Memory B cell (primary cell): ENCODE measurements at regions not wholly inside any gene's neighbourhood (a gene's known extent, or its start where the extent isn't known, plus 50 kb on each side); places are given as distances from the start of the nearest gene placed in this dataset.
"Not testable (repeated sequence)": the region's sequence is repeated elsewhere in the genome, so short reads cannot be mapped to it uniquely, and the experiment has no call there.

Experiments used
- ATAC-seq: fragments of 150-1000 bp; cut with Tn5 transposase; 2 replicates; pipeline ENCODE4 v1.10.0; 2021; ENCODE audit warnings: low read depth, mild to moderate bottlenecking, moderate library complexity
- DNase-seq, 2 donors: peaks; one replicate each; pipeline ENCODE4 v3.0.0; 2022; ENCODE audit warnings: low spot score in 2 of 2
- H3K27ac Mint-ChIP-seq: one replicate; pipeline ENCODE4 v1.8.0; 2022; ENCODE audit warnings: mild to moderate bottlenecking, moderate library complexity, mixed read lengths
- H3K27me3 Mint-ChIP-seq: one replicate; pipeline ENCODE4 v1.8.0; 2022; ENCODE audit warnings: mixed read lengths
- H3K36me3 Mint-ChIP-seq: one replicate; pipeline ENCODE4 v1.8.0; 2022; ENCODE audit warnings: mild to moderate bottlenecking, mixed read lengths
- H3K4me1 Mint-ChIP-seq: one replicate; pipeline ENCODE4 v1.8.0; 2022; ENCODE audit warnings: mixed read lengths
- H3K4me3 Mint-ChIP-seq: one replicate; pipeline ENCODE4 v1.8.0; 2022; ENCODE audit warnings: mild to moderate bottlenecking, moderate library complexity, mixed read lengths
- H3K9me3 Mint-ChIP-seq: one replicate; pipeline ENCODE4 v1.8.0; 2022; ENCODE audit warnings: mixed read lengths

- Mint-ChIP-seq H3K4me3 (no peak overlapping the region), H3K27ac (no peak overlapping the region), H3K36me3 (no peaks in the 10 kb centered on the region), H3K27me3 (no peaks in the 10 kb centered on the region), H3K4me1 (no peaks in the 10 kb centered on the region), H3K9me3 (no peaks in the 10 kb centered on the region)
- ATAC-seq, result no peak
- DNase-seq, result no peak
Observed at GRCh38 chr2:35172687-35173086, 1182.9 kb upstream of the CRIM1 start.

GRCh38 chr2:35168351-35168750 is 1187.2 kb upstream of the CRIM1 start:
- H3K9me3 Mint-ChIP-seq, result peaks cover 2% of the 10 kb centered on the region
- DNase-seq, result no peak
- no peaks in the 10 kb centered on the region for H3K27me3 Mint-ChIP-seq
- H3K27ac Mint-ChIP-seq, result no peak overlapping the region
- H3K4me1 Mint-ChIP-seq, result no peaks in the 10 kb centered on the region
- no peaks in the 10 kb centered on the region for H3K36me3 Mint-ChIP-seq
- ATAC-seq, result no peak
- H3K4me3 Mint-ChIP-seq, result no peak overlapping the region

GRCh38 chr2:35163948-35164347 is 1191.6 kb upstream of the CRIM1 start:
- Mint-ChIP-seq H3K4me3 (no peak overlapping the region), H3K27ac (no peak overlapping the region), H3K36me3 (no peaks in the 10 kb centered on the region), H3K27me3 (no peaks in the 10 kb centered on the region), H3K4me1 (no peaks in the 10 kb centered on the region), H3K9me3 (peaks cover 6% of the 10 kb centered on the region)
- no peak for DNase-seq
- ATAC-seq, result no peak

GRCh38 chr2:35160871-35161270 is 1194.7 kb upstream of the CRIM1 start:
- Mint-ChIP-seq H3K9me3 (peaks cover 7% of the 10 kb centered on the region), H3K4me3 (no peak overlapping the region), H3K36me3 (no peaks in the 10 kb centered on the region), H3K4me1 (no peaks in the 10 kb centered on the region), H3K27me3 (no peaks in the 10 kb centered on the region), H3K27ac (no peak overlapping the region)
- DNase-seq (no peak), ATAC-seq (no peak)

GRCh38 chr2:35125871-35126270 is 1229.7 kb upstream of the CRIM1 start:
- Mint-ChIP-seq H3K36me3 (no peaks in the 10 kb centered on the region), H3K27me3 (no peaks in the 10 kb centered on the region), H3K4me3 (no peak overlapping the region), H3K27ac (no peak overlapping the region), H3K9me3 (peaks cover 11% of the 10 kb centered on the region), H3K4me1 (no peaks in the 10 kb centered on the region)
- no peak for ATAC-seq
- DNase-seq, result no peak

GRCh38 chr2:35125278-35125677 is 1230.3 kb upstream of the CRIM1 start:
- no peak for DNase-seq
- no peaks in the 10 kb centered on the region for H3K36me3 Mint-ChIP-seq
- H3K27me3 Mint-ChIP-seq, result no peaks in the 10 kb centered on the region
- peaks cover 11% of the 10 kb centered on the region for H3K9me3 Mint-ChIP-seq
- H3K4me3 Mint-ChIP-seq, result no peak overlapping the region
- H3K4me1 Mint-ChIP-seq, result no peaks in the 10 kb centered on the region
- no peak for ATAC-seq
- H3K27ac Mint-ChIP-seq, result no peak overlapping the region

GRCh38 chr2:35116151-35116550 is 1239.4 kb upstream of the CRIM1 start:
- no peaks in the 10 kb centered on the region for H3K4me1 Mint-ChIP-seq
- H3K9me3 Mint-ChIP-seq, result peaks cover 11% of the 10 kb centered on the region
- no peaks in the 10 kb centered on the region for H3K27me3 Mint-ChIP-seq
- H3K27ac Mint-ChIP-seq, result no peak overlapping the region
- no peak for DNase-seq
- no peaks in the 10 kb centered on the region for H3K36me3 Mint-ChIP-seq
- H3K4me3 Mint-ChIP-seq, result no peak overlapping the region
- no peak for ATAC-seq

- H3K27ac Mint-ChIP-seq, result no peak overlapping the region
- H3K4me3 Mint-ChIP-seq, result no peak overlapping the region
- H3K4me1 Mint-ChIP-seq, result no peaks in the 10 kb centered on the region
- H3K9me3 Mint-ChIP-seq, result peaks cover 11% of the 10 kb centered on the region
- ATAC-seq (no peak), DNase-seq (no peak)
- no peaks in the 10 kb centered on the region for H3K36me3 Mint-ChIP-seq
- H3K27me3 Mint-ChIP-seq, result no peaks in the 10 kb centered on the region
Observed at GRCh38 chr2:35114765-35115164, 1240.8 kb upstream of the CRIM1 start.

- DNase-seq, ATAC-seq, H3K27ac Mint-ChIP-seq, H3K36me3 Mint-ChIP-seq, H3K9me3 Mint-ChIP-seq, H3K27me3 Mint-ChIP-seq, H3K4me3 Mint-ChIP-seq, H3K4me1 Mint-ChIP-seq: not testable (repeated sequence)
Observed at GRCh38 chr2:35112367-35112766, 1243.2 kb upstream of the CRIM1 start.

GRCh38 chr2:35104309-35104708 is 1251.3 kb upstream of the CRIM1 start:
- H3K36me3 Mint-ChIP-seq, result no peaks in the 10 kb centered on the region
- H3K27ac Mint-ChIP-seq, result no peak overlapping the region
- H3K4me3 Mint-ChIP-seq, result no peak overlapping the region
- H3K27me3 Mint-ChIP-seq, result no peaks in the 10 kb centered on the region
- peaks cover 1% of the 10 kb centered on the region for H3K9me3 Mint-ChIP-seq
- DNase-seq (no peak), ATAC-seq (no peak)
- H3K4me1 Mint-ChIP-seq, result no peaks in the 10 kb centered on the region

GRCh38 chr2:35099342-35099741 is 1256.2 kb upstream of the CRIM1 start:
- no peak overlapping the region for H3K27ac Mint-ChIP-seq
- no peak for ATAC-seq

GRCh38 chr2:35082072-35082471 is 1273.5 kb upstream of the CRIM1 start:
- Mint-ChIP-seq H3K27me3 (no peaks in the 10 kb centered on the region), H3K36me3 (no peaks in the 10 kb centered on the region), H3K4me1 (no peaks in the 10 kb centered on the region), H3K9me3 (peaks cover 7% of the 10 kb centered on the region), H3K27ac (no peak overlapping the region), H3K4me3 (no peak overlapping the region)
- DNase-seq (no peak), ATAC-seq (no peak)

More at GRCh38 chr2:35099342-35099741, 1256.2 kb upstream of the CRIM1 start:
- DNase-seq, result no peak
- Mint-ChIP-seq H3K4me1 (no peaks in the 10 kb centered on the region), H3K4me3 (no peak overlapping the region), H3K36me3 (no peaks in the 10 kb centered on the region), H3K9me3 (peaks cover 1% of the 10 kb centered on the region), H3K27me3 (no peaks in the 10 kb centered on the region)

GRCh38 chr2:35081622-35082015 is 1274.0 kb upstream of the CRIM1 start:
- H3K4me3 Mint-ChIP-seq, result no peak overlapping the region
- H3K4me1 Mint-ChIP-seq, result no peaks in the 10 kb centered on the region
- H3K9me3 Mint-ChIP-seq, result peaks cover 8% of the 10 kb centered on the region
- no peaks in the 10 kb centered on the region for H3K27me3 Mint-ChIP-seq
- H3K27ac Mint-ChIP-seq, result no peak overlapping the region
- ATAC-seq (no peak), DNase-seq (no peak)
- H3K36me3 Mint-ChIP-seq, result no peaks in the 10 kb centered on the region

GRCh38 chr2:35081001-35081621 is 1274.5 kb upstream of the CRIM1 start:
- no peaks in the 10 kb centered on the region for H3K4me1 Mint-ChIP-seq
- no peaks in the 10 kb centered on the region for H3K36me3 Mint-ChIP-seq
- H3K9me3 Mint-ChIP-seq, result peaks cover 6% of the 10 kb centered on the region
- no peaks in the 10 kb centered on the region for H3K27me3 Mint-ChIP-seq
- no peak overlapping the region for H3K4me3 Mint-ChIP-seq
- no peak overlapping the region for H3K27ac Mint-ChIP-seq
- ATAC-seq (no peak), DNase-seq (no peak)

GRCh38 chr2:35080231-35080910 is 1275.2 kb upstream of the CRIM1 start:
- Mint-ChIP-seq H3K27me3 (no peaks in the 10 kb centered on the region), H3K9me3 (peaks cover 6% of the 10 kb centered on the region), H3K36me3 (no peaks in the 10 kb centered on the region), H3K4me3 (no peak overlapping the region), H3K4me1 (no peaks in the 10 kb centered on the region), H3K27ac (no peak overlapping the region)
- ATAC-seq, result no peak
- DNase-seq, result no peak
